SK-N-SH treated with all-trans-retinoic acid at 6 μM for 48 hours (cell line): ENCODE measurements at regions not wholly inside any gene's neighbourhood (a gene's known extent, or its start where the extent isn't known, plus 50 kb on each side); places are given as distances from the start of the nearest gene placed in this dataset.

Experiments
- BACH2 ChIP-seq: fragments of 250-450 bp; sonication (Bioruptor Pico); IDR thresholded peaks from 2 replicates; pipeline ENCODE4 v1.9.0; 2021; ENCODE audit warnings: mild to moderate bottlenecking, borderline replicate concordance
- CSDC2 ChIP-seq: fragments of 250-450 bp; sonication (Bioruptor Pico); IDR thresholded peaks from 2 replicates; pipeline ENCODE4 v1.5.0; 2020; ENCODE audit warnings: mild to moderate bottlenecking, moderate library complexity
- ISL1 ChIP-seq: fragments of 250-450 bp; sonication (Bioruptor Pico); IDR thresholded peaks from 2 replicates; pipeline ENCODE4 v2.1.2; 2022; ENCODE audit warnings: mild to moderate bottlenecking, moderate library complexity
- PATZ1 ChIP-seq: fragments of 250-450 bp; sonication (Bioruptor Pico); IDR thresholded peaks from 2 replicates; pipeline ENCODE4 v1.8.0; 2020; ENCODE audit warnings: mild to moderate bottlenecking, moderate library complexity, borderline replicate concordance
- PPARA ChIP-seq: fragments of 250-450 bp; sonication (Bioruptor Pico); IDR thresholded peaks from 2 replicates; pipeline ENCODE4 v1.5.0; 2020; ENCODE audit warnings: mild to moderate bottlenecking, borderline replicate concordance
- RARB ChIP-seq: fragments of 250-450 bp; sonication (Bioruptor Pico); IDR thresholded peaks from 2 replicates; pipeline ENCODE4 v1.8.0; 2021; ENCODE audit warnings: mild to moderate bottlenecking, moderate library complexity
- TCF4 ChIP-seq: fragments of 250-450 bp; sonication (Bioruptor Pico); IDR thresholded peaks from 2 replicates; pipeline ENCODE4 v1.8.0; 2021; ENCODE audit warnings: mild to moderate bottlenecking, moderate library complexity, borderline replicate concordance
- TOX ChIP-seq: fragments of 250-450 bp; sonication (Bioruptor Pico); IDR thresholded peaks from 2 replicates; pipeline ENCODE4 v1.8.0; 2021; ENCODE audit warnings: mild to moderate bottlenecking, moderate library complexity, borderline replicate concordance
- ZFP3 ChIP-seq: fragments of 250-450 bp; sonication (Bioruptor Pico); IDR thresholded peaks from 2 replicates; pipeline ENCODE4 v1.5.0; 2020; ENCODE audit warnings: mild to moderate bottlenecking, moderate library complexity
- ZNF565 ChIP-seq: fragments of 450-650 bp; formaldehyde crosslinking; conservative IDR thresholded peaks from 2 replicates; pipeline ENCODE4 v1.5.0; 2020; ENCODE audit warnings: low read depth, mild to moderate bottlenecking, moderate library complexity

- no peak for TF ChIP-seq PPARA (CRISPR knock-in tag)
- no peak for TF ChIP-seq CSDC2 (CRISPR knock-in tag)
- TF ChIP-seq ZNF565 (CRISPR knock-in tag) = no peak
- no peak for TF ChIP-seq ZFP3 (CRISPR knock-in tag)
- TF ChIP-seq TOX (CRISPR knock-in tag) = no peak
- TF ChIP-seq PATZ1 (CRISPR knock-in tag) = no peak
- no peak for TF ChIP-seq BACH2
- no peak for TF ChIP-seq TCF4 (CRISPR knock-in tag)
- no peak for TF ChIP-seq ISL1
- TF ChIP-seq RARB (CRISPR knock-in tag) = no peak
Observed at GRCh38 chr2:198203336-198204069, 399.1 kb downstream of the PLCL1 start.
